ENCODE measurements at regions not wholly inside any gene's neighbourhood (a gene's known extent, or its start where the extent isn't known, plus 50 kb on each side); places are given as distances from the start of the nearest gene placed in this dataset.

GRCh38 chr2:204328373-204328772 lies 216.9 kb upstream of the PARD3B start:
- H3K9me3 ChIP-seq = no peaks in the 10 kb centered on the region
- no peak overlapping the region for H3K4me3 Mint-ChIP-seq
- H3K36me3 Mint-ChIP-seq = no peaks in the 10 kb centered on the region
- peaks cover 16 to 19% of the 10 kb centered on the region in 2 donors for H3K27me3 Mint-ChIP-seq
- no peak overlapping the region for H3K27ac Mint-ChIP-seq
- H3K4me1 Mint-ChIP-seq = peaks cover 2 to 5% (median 3%) of the 10 kb centered on the region in 3 donors
- CTCF ChIA-PET = no interaction called here
- peaks cover 0 to 3% of the 10 kb centered on the region in 2 experiments for H3K4me1 ChIP-seq (ENCODE audit: control insufficient read depth in 1 of 2, extremely low read depth in 1 of 2, insufficient read depth in 2 of 2, low read length in 2 of 2)
- no peaks in the 10 kb centered on the region for H3K9me3 Mint-ChIP-seq
- H3K27ac ChIP-seq (ENCODE audit: low read length) = no peak overlapping the region
- POLR2A ChIA-PET = no interaction called here
- H3K4me3 ChIP-seq (ENCODE audit: control insufficient read depth in 1 of 2, extremely low read depth in 1 of 2, low read length in 1 of 2) = no peak overlapping the region
- 81% methylated on average over 2 of the region's 7 CpGs for WGBS (ENCODE audit: insufficient coverage)
- no peak for ATAC-seq (replicated peaks in 1 of 4)
- no peaks in the 10 kb centered on the region for H3K36me3 ChIP-seq (ENCODE audit: control insufficient read depth in 2 of 2, extremely low read depth in 1 of 2, insufficient read depth in 1 of 2, low read length in 1 of 2)
- peaks cover 0 to 5% of the 10 kb centered on the region in 2 experiments for H3K27me3 ChIP-seq (replicated peaks in 1 of 2; ENCODE audit: control insufficient read depth in 2 of 2, extremely low read depth in 1 of 2, insufficient read depth in 2 of 2, low read length in 1 of 2)
- no peak for DNase-seq

- H3K4me3 ChIP-seq (ENCODE audit: control insufficient read depth in 1 of 2, extremely low read depth in 1 of 2, low read length in 1 of 2) = no peak overlapping the region
- H3K9me3 ChIP-seq = no peaks in the 10 kb centered on the region
- CTCF ChIA-PET = no interaction called here
- H3K36me3 ChIP-seq (ENCODE audit: control insufficient read depth in 2 of 2, extremely low read depth in 1 of 2, insufficient read depth in 1 of 2, low read length in 1 of 2) = no peaks in the 10 kb centered on the region
- H3K36me3 Mint-ChIP-seq = no peaks in the 10 kb centered on the region
- no peak overlapping the region for H3K27ac Mint-ChIP-seq
- H3K27me3 ChIP-seq (replicated peaks in 1 of 2; ENCODE audit: control insufficient read depth in 2 of 2, extremely low read depth in 1 of 2, insufficient read depth in 2 of 2, low read length in 1 of 2) = peaks cover 0 to 5% of the 10 kb centered on the region in 2 experiments
- peaks cover 0 to 3% of the 10 kb centered on the region in 2 experiments for H3K4me1 ChIP-seq (ENCODE audit: control insufficient read depth in 1 of 2, extremely low read depth in 1 of 2, insufficient read depth in 2 of 2, low read length in 2 of 2)
- peaks cover 2 to 5% (median 3%) of the 10 kb centered on the region in 3 donors for H3K4me1 Mint-ChIP-seq
- DNase-seq (no peak), ATAC-seq (replicated peaks in 1 of 4) (no peak)
- no peaks in the 10 kb centered on the region for H3K9me3 Mint-ChIP-seq
- H3K27ac ChIP-seq (ENCODE audit: low read length) = no peak overlapping the region
- WGBS (ENCODE audit: insufficient coverage) = 85% methylated on average over 2 of the region's 6 CpGs
- H3K27me3 Mint-ChIP-seq = peaks cover 14 to 16% of the 10 kb centered on the region in 2 donors
- no peak overlapping the region for H3K4me3 Mint-ChIP-seq
- POLR2A ChIA-PET = no interaction called here
These were observed 216.3 kb upstream of the PARD3B start for GRCh38 chr2:204329016-204329415.

GRCh38 chr2:204329532-204329931 lies 215.7 kb upstream of the PARD3B start:
- Mint-ChIP-seq H3K4me3 (no peak overlapping the region), H3K27me3 (peaks cover 12 to 16% of the 10 kb centered on the region in 2 donors), H3K9me3 (no peaks in the 10 kb centered on the region), H3K27ac (no peak overlapping the region), H3K4me1 (peaks cover 2 to 5% (median 3%) of the 10 kb centered on the region in 3 donors), H3K36me3 (no peaks in the 10 kb centered on the region)
- 78% methylated on average over 4 of the region's 4 CpGs for WGBS (ENCODE audit: insufficient coverage)
- ChIA-PET CTCF (interaction anchor here in 1 of 2 donors (0.6 kb wide), 1 partner anchor 184 kb away, joined by 3 read pairs; no protein-coding TSS in a partner anchor), POLR2A (no interaction called here)
- Histone ChIP-seq H3K27me3 (replicated peaks in 1 of 2; ENCODE audit: control insufficient read depth in 2 of 2, extremely low read depth in 1 of 2, insufficient read depth in 2 of 2, low read length in 1 of 2) (peaks cover 0 to 5% of the 10 kb centered on the region in 2 experiments), H3K4me1 (ENCODE audit: control insufficient read depth in 1 of 2, extremely low read depth in 1 of 2, insufficient read depth in 2 of 2, low read length in 2 of 2) (peaks cover 0 to 3% of the 10 kb centered on the region in 2 experiments), H3K27ac (ENCODE audit: low read length) (no peak overlapping the region), H3K4me3 (ENCODE audit: control insufficient read depth in 1 of 2, extremely low read depth in 1 of 2, low read length in 1 of 2) (no peak overlapping the region), H3K36me3 (ENCODE audit: control insufficient read depth in 2 of 2, extremely low read depth in 1 of 2, insufficient read depth in 1 of 2, low read length in 1 of 2) (no peaks in the 10 kb centered on the region), H3K9me3 (no peaks in the 10 kb centered on the region)
- ATAC-seq (replicated peaks in 1 of 4) (no peak), DNase-seq (no peak)

GRCh38 chr2:204331180-204331579 lies 214.1 kb upstream of the PARD3B start:
- H3K4me3 Mint-ChIP-seq = no peak overlapping the region
- DNase-seq = no peak
- H3K4me1 Mint-ChIP-seq = no peaks in the 10 kb centered on the region
- 100% methylated on average over 1 of the region's 6 CpGs for WGBS (ENCODE audit: insufficient coverage)
- H3K9me3 Mint-ChIP-seq = no peaks in the 10 kb centered on the region
- H3K36me3 Mint-ChIP-seq = no peaks in the 10 kb centered on the region
- Histone ChIP-seq H3K9me3 (no peaks in the 10 kb centered on the region), H3K36me3 (ENCODE audit: control insufficient read depth in 2 of 2, extremely low read depth in 1 of 2, insufficient read depth in 1 of 2, low read length in 1 of 2) (no peaks in the 10 kb centered on the region), H3K27ac (ENCODE audit: low read length) (no peak overlapping the region), H3K4me1 (ENCODE audit: control insufficient read depth in 1 of 2, extremely low read depth in 1 of 2, insufficient read depth in 2 of 2, low read length in 2 of 2) (no peaks in the 10 kb centered on the region), H3K4me3 (ENCODE audit: control insufficient read depth in 1 of 2, extremely low read depth in 1 of 2, low read length in 1 of 2) (no peak overlapping the region), H3K27me3 (replicated peaks in 1 of 2; ENCODE audit: control insufficient read depth in 2 of 2, extremely low read depth in 1 of 2, insufficient read depth in 2 of 2, low read length in 1 of 2) (peaks cover 0 to 5% of the 10 kb centered on the region in 2 experiments)
- POLR2A ChIA-PET = no interaction called here
- CTCF ChIA-PET = interaction anchor here in 1 of 2 donors (0.6 kb wide), 1 partner anchor 1012 kb away, joined by 3 read pairs; no protein-coding TSS in a partner anchor
- no peak for ATAC-seq (replicated peaks in 1 of 4)
- H3K27ac Mint-ChIP-seq = no peak overlapping the region
- H3K27me3 Mint-ChIP-seq = peaks cover 20 to 22% of the 10 kb centered on the region in 2 donors

GRCh38 chr2:204331988-204332387 lies 213.3 kb upstream of the PARD3B start:
- Histone ChIP-seq H3K27ac (ENCODE audit: low read length) (no peak overlapping the region), H3K27me3 (replicated peaks in 1 of 2; ENCODE audit: control insufficient read depth in 2 of 2, extremely low read depth in 1 of 2, insufficient read depth in 2 of 2, low read length in 1 of 2) (peaks cover 0 to 5% of the 10 kb centered on the region in 2 experiments), H3K4me3 (ENCODE audit: control insufficient read depth in 1 of 2, extremely low read depth in 1 of 2, low read length in 1 of 2) (no peak overlapping the region), H3K4me1 (ENCODE audit: control insufficient read depth in 1 of 2, extremely low read depth in 1 of 2, insufficient read depth in 2 of 2, low read length in 2 of 2) (no peaks in the 10 kb centered on the region), H3K9me3 (no peaks in the 10 kb centered on the region), H3K36me3 (ENCODE audit: control insufficient read depth in 2 of 2, extremely low read depth in 1 of 2, insufficient read depth in 1 of 2, low read length in 1 of 2) (no peaks in the 10 kb centered on the region)
- WGBS (ENCODE audit: insufficient coverage) = no CpG with 5 or more reads among the region's 2 CpGs
- no peaks in the 10 kb centered on the region for H3K36me3 Mint-ChIP-seq
- H3K9me3 Mint-ChIP-seq = no peaks in the 10 kb centered on the region
- no peak for ATAC-seq (replicated peaks in 1 of 4)
- no peaks in the 10 kb centered on the region for H3K4me1 Mint-ChIP-seq
- H3K27me3 Mint-ChIP-seq = peaks cover 26 to 29% of the 10 kb centered on the region in 2 donors
- POLR2A ChIA-PET = no interaction called here
- H3K4me3 Mint-ChIP-seq = no peak overlapping the region
- DNase-seq = no peak
- CTCF ChIA-PET = no interaction called here
- H3K27ac Mint-ChIP-seq = no peak overlapping the region

GRCh38 chr2:204332706-204333105 lies 212.6 kb upstream of the PARD3B start:
- Mint-ChIP-seq H3K4me1 (no peaks in the 10 kb centered on the region), H3K27me3 (peaks cover 30 to 36% of the 10 kb centered on the region in 2 donors), H3K27ac (no peak overlapping the region), H3K36me3 (no peaks in the 10 kb centered on the region), H3K9me3 (no peaks in the 10 kb centered on the region), H3K4me3 (no peak overlapping the region)
- no peak for DNase-seq
- ChIA-PET POLR2A (no interaction called here), CTCF (interaction anchor here in 1 of 2 donors (0.6 kb wide), 1 partner anchor 9 kb away, joined by 3 read pairs; no protein-coding TSS in a partner anchor)
- H3K9me3 ChIP-seq = no peaks in the 10 kb centered on the region
- no peaks in the 10 kb centered on the region for H3K4me1 ChIP-seq (ENCODE audit: control insufficient read depth in 1 of 2, extremely low read depth in 1 of 2, insufficient read depth in 2 of 2, low read length in 2 of 2)
- H3K4me3 ChIP-seq (ENCODE audit: control insufficient read depth in 1 of 2, extremely low read depth in 1 of 2, low read length in 1 of 2) = no peak overlapping the region
- WGBS (ENCODE audit: insufficient coverage) = no CpG with 5 or more reads among the region's 3 CpGs
- H3K27ac ChIP-seq (ENCODE audit: low read length) = no peak overlapping the region
- no peaks in the 10 kb centered on the region for H3K36me3 ChIP-seq (ENCODE audit: control insufficient read depth in 2 of 2, extremely low read depth in 1 of 2, insufficient read depth in 1 of 2, low read length in 1 of 2)
- peaks cover 0 to 5% of the 10 kb centered on the region in 2 experiments for H3K27me3 ChIP-seq (replicated peaks in 1 of 2; ENCODE audit: control insufficient read depth in 2 of 2, extremely low read depth in 1 of 2, insufficient read depth in 2 of 2, low read length in 1 of 2)
- no peak for ATAC-seq (replicated peaks in 1 of 4)

GRCh38 chr2:204333861-204334260 lies 211.4 kb upstream of the PARD3B start:
- DNase-seq (no peak), ATAC-seq (replicated peaks in 1 of 4) (no peak)
- Histone ChIP-seq H3K27me3 (replicated peaks in 1 of 2; ENCODE audit: control insufficient read depth in 2 of 2, extremely low read depth in 1 of 2, insufficient read depth in 2 of 2, low read length in 1 of 2) (peaks cover 0 to 2% of the 10 kb centered on the region in 2 experiments), H3K4me3 (ENCODE audit: control insufficient read depth in 1 of 2, extremely low read depth in 1 of 2, low read length in 1 of 2) (no peak overlapping the region), H3K9me3 (no peaks in the 10 kb centered on the region), H3K4me1 (ENCODE audit: control insufficient read depth in 1 of 2, extremely low read depth in 1 of 2, insufficient read depth in 2 of 2, low read length in 2 of 2) (no peaks in the 10 kb centered on the region), H3K36me3 (ENCODE audit: control insufficient read depth in 2 of 2, extremely low read depth in 1 of 2, insufficient read depth in 1 of 2, low read length in 1 of 2) (no peaks in the 10 kb centered on the region), H3K27ac (ENCODE audit: low read length) (no peak overlapping the region)
- Mint-ChIP-seq H3K4me1 (no peaks in the 10 kb centered on the region), H3K9me3 (no peaks in the 10 kb centered on the region), H3K27ac (no peak overlapping the region), H3K4me3 (no peak overlapping the region), H3K27me3 (peaks cover 41 to 48% of the 10 kb centered on the region in 2 donors), H3K36me3 (no peaks in the 10 kb centered on the region)
- no CpG with 5 or more reads among the region's 3 CpGs for WGBS (ENCODE audit: insufficient coverage)
- CTCF ChIA-PET = no interaction called here
- POLR2A ChIA-PET = interaction anchor here in 1 of 2 donors (0.6 kb wide), 1 partner anchor 453 kb away, joined by 3 read pairs; no protein-coding TSS in a partner anchor

Measured in T-cell (primary cell).